H1 (cell line): ENCODE measurements at regions not wholly inside any gene's neighbourhood (a gene's known extent, or its start where the extent isn't known, plus 50 kb on each side); places are given as distances from the start of the nearest gene placed in this dataset.

ENCODE experiments used
- CBX5 ChIP-seq: fragments of 300-800, 300-1000 bp; sonication (generic); IDR thresholded peaks from 2 replicates; pipeline ENCODE4 v1.7.1; 2016; ENCODE audit warnings: antibody characterized with exemption, low read length, low read depth
- CREB1 ChIP-seq: IDR thresholded peaks from 2 replicates; pipeline ENCODE4 v1.6.1; 2012; ENCODE audit warnings: inconsistent platforms
- GABPA ChIP-seq: IDR thresholded peaks from 2 replicates; pipeline ENCODE4 v1.6.1; 2011; ENCODE audit warnings: mild to moderate bottlenecking, low read length, moderate library complexity, borderline replicate concordance; ENCODE audit not compliant: insufficient read depth
- GTF2F1 ChIP-seq: IDR thresholded peaks from 2 replicates; pipeline ENCODE4 v1.6.1; 2012; ENCODE audit warnings: low read depth, low read length, improper control_type of control experiment, borderline replicate concordance
- KDM1A ChIP-seq: fragments of 200-600, 300-600 bp; sonication (generic); IDR thresholded peaks from 2 replicates; pipeline ENCODE4 v1.7.1; 2016; ENCODE audit warnings: mild to moderate bottlenecking, low read length, borderline replicate concordance
- SIX5 ChIP-seq: IDR thresholded peaks from 2 replicates; pipeline ENCODE4 v1.6.1; 2011; ENCODE audit warnings: mild to moderate bottlenecking, low read depth, low read length
- SP4 ChIP-seq: IDR thresholded peaks from 2 replicates; pipeline ENCODE4 v1.6.1; 2012; ENCODE audit warnings: low read length, inconsistent platforms
- TAF7 ChIP-seq: optimal IDR thresholded peaks from 2 replicates; pipeline ENCODE3; 2011; ENCODE audit warnings: low read depth, mild to moderate bottlenecking, inconsistent platforms, low read length, moderate library complexity, borderline replicate concordance
- TCF12 ChIP-seq: IDR thresholded peaks from 2 replicates; pipeline ENCODE4 v1.6.1; 2011; ENCODE audit warnings: low read depth, mild to moderate bottlenecking, low read length
- TEAD4 ChIP-seq: IDR thresholded peaks from 2 replicates; pipeline ENCODE4 v1.6.1; 2012; ENCODE audit warnings: low read depth, low read length, inconsistent platforms, mixed read lengths
- YY1 ChIP-seq: IDR thresholded peaks from 2 replicates; pipeline ENCODE4 v1.6.1; 2011; ENCODE audit warnings: low read depth, mild to moderate bottlenecking, low read length
- TF ChIP-seq, protein P1 (sequence below): fragments of 300-600 bp; sonication (generic); IDR thresholded peaks from 2 replicates; pipeline ENCODE4 v1.7.1; 2012; ENCODE audit warnings: low read length, moderate library complexity, mild to moderate bottlenecking, inconsistent platforms; ENCODE audit not compliant: insufficient replicate concordance
- TF ChIP-seq, protein P2 (sequence below): IDR thresholded peaks from 2 replicates; pipeline ENCODE4 v1.6.1; 2011; ENCODE audit warnings: low read depth, mild to moderate bottlenecking, low read length; ENCODE audit not compliant: insufficient read depth

DNA sequence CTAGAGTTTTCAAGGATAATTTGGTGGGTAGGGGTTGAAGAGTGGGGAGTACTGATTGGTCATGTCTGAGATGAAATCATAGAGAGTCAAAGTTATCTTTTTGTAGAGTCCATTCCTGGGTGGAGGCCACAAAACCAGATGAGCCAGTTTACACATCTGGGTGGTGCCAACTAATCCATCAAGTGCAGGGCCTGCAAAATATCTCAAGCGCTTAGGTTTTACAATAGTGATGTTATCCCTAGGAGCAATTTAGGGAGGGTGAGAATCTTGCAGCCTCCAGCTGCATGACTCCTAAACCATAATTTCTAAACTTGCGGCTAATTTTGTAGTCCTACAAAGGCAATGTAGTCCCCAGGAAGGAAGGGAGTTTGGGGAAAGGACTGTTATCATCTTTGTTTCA is 988.3 kb upstream of the LCORL start (continued):
- TF ChIP-seq, protein P1, sequence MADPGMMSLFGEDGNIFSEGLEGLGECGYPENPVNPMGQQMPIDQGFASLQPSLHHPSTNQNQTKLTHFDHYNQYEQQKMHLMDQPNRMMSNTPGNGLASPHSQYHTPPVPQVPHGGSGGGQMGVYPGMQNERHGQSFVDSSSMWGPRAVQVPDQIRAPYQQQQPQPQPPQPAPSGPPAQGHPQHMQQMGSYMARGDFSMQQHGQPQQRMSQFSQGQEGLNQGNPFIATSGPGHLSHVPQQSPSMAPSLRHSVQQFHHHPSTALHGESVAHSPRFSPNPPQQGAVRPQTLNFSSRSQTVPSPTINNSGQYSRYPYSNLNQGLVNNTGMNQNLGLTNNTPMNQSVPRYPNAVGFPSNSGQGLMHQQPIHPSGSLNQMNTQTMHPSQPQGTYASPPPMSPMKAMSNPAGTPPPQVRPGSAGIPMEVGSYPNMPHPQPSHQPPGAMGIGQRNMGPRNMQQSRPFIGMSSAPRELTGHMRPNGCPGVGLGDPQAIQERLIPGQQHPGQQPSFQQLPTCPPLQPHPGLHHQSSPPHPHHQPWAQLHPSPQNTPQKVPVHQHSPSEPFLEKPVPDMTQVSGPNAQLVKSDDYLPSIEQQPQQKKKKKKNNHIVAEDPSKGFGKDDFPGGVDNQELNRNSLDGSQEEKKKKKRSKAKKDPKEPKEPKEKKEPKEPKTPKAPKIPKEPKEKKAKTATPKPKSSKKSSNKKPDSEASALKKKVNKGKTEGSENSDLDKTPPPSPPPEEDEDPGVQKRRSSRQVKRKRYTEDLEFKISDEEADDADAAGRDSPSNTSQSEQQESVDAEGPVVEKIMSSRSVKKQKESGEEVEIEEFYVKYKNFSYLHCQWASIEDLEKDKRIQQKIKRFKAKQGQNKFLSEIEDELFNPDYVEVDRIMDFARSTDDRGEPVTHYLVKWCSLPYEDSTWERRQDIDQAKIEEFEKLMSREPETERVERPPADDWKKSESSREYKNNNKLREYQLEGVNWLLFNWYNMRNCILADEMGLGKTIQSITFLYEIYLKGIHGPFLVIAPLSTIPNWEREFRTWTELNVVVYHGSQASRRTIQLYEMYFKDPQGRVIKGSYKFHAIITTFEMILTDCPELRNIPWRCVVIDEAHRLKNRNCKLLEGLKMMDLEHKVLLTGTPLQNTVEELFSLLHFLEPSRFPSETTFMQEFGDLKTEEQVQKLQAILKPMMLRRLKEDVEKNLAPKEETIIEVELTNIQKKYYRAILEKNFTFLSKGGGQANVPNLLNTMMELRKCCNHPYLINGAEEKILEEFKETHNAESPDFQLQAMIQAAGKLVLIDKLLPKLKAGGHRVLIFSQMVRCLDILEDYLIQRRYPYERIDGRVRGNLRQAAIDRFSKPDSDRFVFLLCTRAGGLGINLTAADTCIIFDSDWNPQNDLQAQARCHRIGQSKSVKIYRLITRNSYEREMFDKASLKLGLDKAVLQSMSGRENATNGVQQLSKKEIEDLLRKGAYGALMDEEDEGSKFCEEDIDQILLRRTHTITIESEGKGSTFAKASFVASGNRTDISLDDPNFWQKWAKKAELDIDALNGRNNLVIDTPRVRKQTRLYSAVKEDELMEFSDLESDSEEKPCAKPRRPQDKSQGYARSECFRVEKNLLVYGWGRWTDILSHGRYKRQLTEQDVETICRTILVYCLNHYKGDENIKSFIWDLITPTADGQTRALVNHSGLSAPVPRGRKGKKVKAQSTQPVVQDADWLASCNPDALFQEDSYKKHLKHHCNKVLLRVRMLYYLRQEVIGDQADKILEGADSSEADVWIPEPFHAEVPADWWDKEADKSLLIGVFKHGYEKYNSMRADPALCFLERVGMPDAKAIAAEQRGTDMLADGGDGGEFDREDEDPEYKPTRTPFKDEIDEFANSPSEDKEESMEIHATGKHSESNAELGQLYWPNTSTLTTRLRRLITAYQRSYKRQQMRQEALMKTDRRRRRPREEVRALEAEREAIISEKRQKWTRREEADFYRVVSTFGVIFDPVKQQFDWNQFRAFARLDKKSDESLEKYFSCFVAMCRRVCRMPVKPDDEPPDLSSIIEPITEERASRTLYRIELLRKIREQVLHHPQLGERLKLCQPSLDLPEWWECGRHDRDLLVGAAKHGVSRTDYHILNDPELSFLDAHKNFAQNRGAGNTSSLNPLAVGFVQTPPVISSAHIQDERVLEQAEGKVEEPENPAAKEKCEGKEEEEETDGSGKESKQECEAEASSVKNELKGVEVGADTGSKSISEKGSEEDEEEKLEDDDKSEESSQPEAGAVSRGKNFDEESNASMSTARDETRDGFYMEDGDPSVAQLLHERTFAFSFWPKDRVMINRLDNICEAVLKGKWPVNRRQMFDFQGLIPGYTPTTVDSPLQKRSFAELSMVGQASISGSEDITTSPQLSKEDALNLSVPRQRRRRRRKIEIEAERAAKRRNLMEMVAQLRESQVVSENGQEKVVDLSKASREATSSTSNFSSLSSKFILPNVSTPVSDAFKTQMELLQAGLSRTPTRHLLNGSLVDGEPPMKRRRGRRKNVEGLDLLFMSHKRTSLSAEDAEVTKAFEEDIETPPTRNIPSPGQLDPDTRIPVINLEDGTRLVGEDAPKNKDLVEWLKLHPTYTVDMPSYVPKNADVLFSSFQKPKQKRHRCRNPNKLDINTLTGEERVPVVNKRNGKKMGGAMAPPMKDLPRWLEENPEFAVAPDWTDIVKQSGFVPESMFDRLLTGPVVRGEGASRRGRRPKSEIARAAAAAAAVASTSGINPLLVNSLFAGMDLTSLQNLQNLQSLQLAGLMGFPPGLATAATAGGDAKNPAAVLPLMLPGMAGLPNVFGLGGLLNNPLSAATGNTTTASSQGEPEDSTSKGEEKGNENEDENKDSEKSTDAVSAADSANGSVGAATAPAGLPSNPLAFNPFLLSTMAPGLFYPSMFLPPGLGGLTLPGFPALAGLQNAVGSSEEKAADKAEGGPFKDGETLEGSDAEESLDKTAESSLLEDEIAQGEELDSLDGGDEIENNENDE, result no peak
- TF ChIP-seq, protein P2, sequence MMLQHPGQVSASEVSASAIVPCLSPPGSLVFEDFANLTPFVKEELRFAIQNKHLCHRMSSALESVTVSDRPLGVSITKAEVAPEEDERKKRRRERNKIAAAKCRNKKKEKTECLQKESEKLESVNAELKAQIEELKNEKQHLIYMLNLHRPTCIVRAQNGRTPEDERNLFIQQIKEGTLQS, result no peak
- TF ChIP-seq GTF2F1 (no peak), TCF12 (no peak), KDM1A (no peak), GABPA (no peak), CBX5 (no peak), SP4 (no peak), YY1 (no peak), TEAD4 (no peak), SIX5 (no peak), TAF7 (no peak), CREB1 (no peak)
